NCI-H345 (cell line): ENCODE measurements at regions not wholly inside any gene's neighbourhood (a gene's known extent, or its start where the extent isn't known, plus 50 kb on each side); places are given as distances from the start of the nearest gene placed in this dataset.
"Not testable (repeated sequence)": the region's sequence is repeated elsewhere in the genome, so short reads cannot be mapped to it uniquely, and the experiment has no call there.

Source experiments
- DNase-seq: peaks from one replicate; lab custom pipeline; 2025; lab: John Stamatoyannopoulos, UW

- no peak for DNase-seq
Observed at GRCh38 chr4:156545003-156545785, 426.4 kb downstream of the PDGFC start.

GRCh38 chr4:156539376-156539775, 432.2 kb downstream of the PDGFC start:
- DNase-seq, result no peak

- DNase-seq, result no peak
Observed at GRCh38 chr4:156538651-156539257, 432.8 kb downstream of the PDGFC start.

- no peak for DNase-seq
Observed at GRCh38 chr4:156538210-156538609, 433.4 kb downstream of the PDGFC start.

- no peak for DNase-seq
Observed at GRCh38 chr4:156537286-156537685, 434.3 kb downstream of the PDGFC start.

- no peak for DNase-seq
Observed at GRCh38 chr4:156536661-156537060, 434.9 kb downstream of the PDGFC start.

GRCh38 chr4:156534205-156534604, 437.4 kb downstream of the PDGFC start:
- no peak for DNase-seq

- DNase-seq, result no peak
Observed at GRCh38 chr4:156528216-156528615, 443.4 kb downstream of the PDGFC start.

- no peak for DNase-seq
Observed at GRCh38 chr4:156527237-156527993, 444.2 kb downstream of the PDGFC start.

- no peak for DNase-seq
Observed at GRCh38 chr4:156523991-156524390, 447.6 kb downstream of the PDGFC start.

GRCh38 chr4:156523492-156523891, 448.1 kb downstream of the PDGFC start:
- no peak for DNase-seq

GRCh38 chr4:156521631-156522030, 450.0 kb downstream of the PDGFC start:
- no peak for DNase-seq

GRCh38 chr4:156517956-156518355, 453.6 kb downstream of the PDGFC start:
- DNase-seq, result no peak

GRCh38 chr4:156517546-156517945, 454.1 kb downstream of the PDGFC start:
- no peak for DNase-seq

- no peak for DNase-seq
Observed at GRCh38 chr4:156516698-156517097, 454.9 kb downstream of the PDGFC start.

- no peak for DNase-seq
Observed at GRCh38 chr4:156515295-156515694, 456.3 kb downstream of the PDGFC start.

- peak; percentile 2 for DNase-seq
Observed at GRCh38 chr4:156512622-156513021, 459.0 kb downstream of the PDGFC start.

- not testable (repeated sequence) for DNase-seq
Observed at GRCh38 chr4:156509921-156510320, 461.7 kb downstream of the PDGFC start.

- no peak for DNase-seq
Observed at GRCh38 chr4:156505341-156505955, 466.2 kb downstream of the PDGFC start.

GRCh38 chr4:156503119-156503518, 468.5 kb downstream of the PDGFC start:
- no peak for DNase-seq

- no peak for DNase-seq
Observed at GRCh38 chr4:156501962-156502361, 469.6 kb downstream of the PDGFC start.

GRCh38 chr4:156499684-156500083, 471.9 kb downstream of the PDGFC start:
- no peak for DNase-seq

- no peak for DNase-seq
Observed at GRCh38 chr4:156497486-156497885, 474.1 kb downstream of the PDGFC start.
